Hepatocyte (in vitro differentiated cells): ENCODE measurements at regions not wholly inside any gene's neighbourhood (a gene's known extent, or its start where the extent isn't known, plus 50 kb on each side); places are given as distances from the start of the nearest gene placed in this dataset.

Experiments used
- DNase-seq: peaks from one replicate; pipeline ENCODE4 v3.0.0-alpha.2; 2016; ENCODE audit warnings: low spot score
- H2AFZ ChIP-seq: fragments of 200-600 bp; sonication (generic); 2 replicates; pipeline ENCODE4 v1.6.0; 2016; ENCODE audit warnings: antibody characterized with exemption, mild to moderate bottlenecking
- H3K27ac ChIP-seq: fragments of 200-600 bp; sonication (generic); 2 replicates; pipeline ENCODE4 v1.5.1; 2016; ENCODE audit warnings: mild to moderate bottlenecking
- H3K27me3 ChIP-seq: fragments of 200-600 bp; sonication (generic); 2 replicates; pipeline ENCODE4 v1.6.1; 2016
- H3K36me3 ChIP-seq: fragments of 200-600 bp; sonication (generic); replicated peaks from 2 replicates; pipeline ENCODE4 v1.5.1; 2016; ENCODE audit warnings: low read depth; ENCODE audit not compliant: insufficient read depth
- H3K4me1 ChIP-seq: fragments of 200-600 bp; sonication (generic); 2 replicates; pipeline ENCODE4 v1.5.1; 2016; ENCODE audit warnings: mild to moderate bottlenecking, moderate library complexity; ENCODE audit not compliant: insufficient read depth
- H3K4me2 ChIP-seq: fragments of 200-600 bp; sonication (generic); 2 replicates; pipeline ENCODE4 v1.6.0; 2016
- H3K4me3 ChIP-seq: fragments of 200-600 bp; sonication (generic); 2 replicates; pipeline ENCODE4 v1.5.1; 2016; ENCODE audit warnings: mild to moderate bottlenecking
- H3K79me2 ChIP-seq: fragments of 200-600 bp; sonication (generic); 2 replicates; pipeline ENCODE4 v1.6.0; 2017; ENCODE audit warnings: mild to moderate bottlenecking
- H3K9me2 ChIP-seq: fragments of 200-600 bp; sonication (generic); replicated peaks from 2 replicates; pipeline ENCODE4 v1.6.0; 2017; ENCODE audit warnings: mild to moderate bottlenecking; ENCODE audit not compliant: insufficient read depth
- H3K9me3 ChIP-seq: fragments of 200-600 bp; sonication (generic); 2 replicates; pipeline ENCODE4 v1.5.1; 2016; ENCODE audit warnings: low read depth, mild to moderate bottlenecking
- H4K20me1 ChIP-seq: fragments of 200-600 bp; sonication (generic); 2 replicates; pipeline ENCODE4 v1.6.0; 2016; ENCODE audit warnings: mild to moderate bottlenecking; ENCODE audit not compliant: insufficient read depth, poor library complexity, severe bottlenecking
- CTCF ChIP-seq: fragments of 200-600 bp; sonication (generic); IDR thresholded peaks from 2 replicates; pipeline ENCODE4 v1.5.1; 2016; ENCODE audit warnings: antibody characterized with exemption, mild to moderate bottlenecking; ENCODE audit not compliant: poor library complexity
- EZH2 ChIP-seq: fragments of 200-600 bp; sonication (generic); IDR thresholded peaks from 2 replicates; pipeline ENCODE4 v1.6.1; 2016; ENCODE audit warnings: antibody characterized with exemption, mild to moderate bottlenecking, borderline replicate concordance
- EZH2phosphoT487 ChIP-seq: fragments of 200-600 bp; sonication (generic); IDR thresholded peaks from one replicate; pipeline ENCODE4 v1.6.1; 2018; ENCODE audit warnings: antibody characterized with exemption, mild to moderate bottlenecking, low read depth, moderate library complexity; ENCODE audit not compliant: unreplicated experiment, severe bottlenecking
- WGBS: methylation state at CpG from one replicate; pipeline ENCODE4 v1.1.6; 2016; ENCODE audit warnings: low lambda C conversion rate; ENCODE audit errors: missing lambda C conversion rate; 5-methylcytosine and 5-hydroxymethylcytosine counted together

DNA sequence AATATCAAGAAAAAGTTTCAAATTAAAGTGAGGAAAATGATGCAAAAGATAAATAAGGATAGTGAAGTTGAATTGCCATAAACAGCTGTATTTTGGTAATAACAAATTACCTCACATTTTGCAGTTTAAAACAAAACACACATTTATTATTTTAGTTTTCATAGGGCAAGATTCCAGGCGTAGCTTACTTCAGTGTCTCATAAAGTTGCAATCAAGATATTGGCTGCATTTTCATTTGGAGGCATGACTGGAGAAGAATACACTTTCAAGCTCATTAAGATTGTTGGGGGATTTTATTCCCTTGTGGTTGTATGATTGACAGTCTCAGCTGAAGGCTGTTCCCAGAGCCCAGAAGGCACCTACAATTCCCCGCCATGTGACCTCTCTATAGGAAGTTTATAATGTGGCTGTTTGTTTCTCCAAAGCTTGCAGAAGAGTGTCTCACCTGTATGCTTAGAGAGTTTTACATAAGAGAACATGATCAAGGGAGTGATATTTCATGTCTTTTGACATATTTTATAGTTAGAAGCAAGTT is 151.4 kb downstream of the OTOL1 start:
- no peaks in the 10 kb centered on the region for H3K9me3 ChIP-seq
- no peaks in the 10 kb centered on the region for H3K36me3 ChIP-seq
- no peak for DNase-seq
- no peaks in the 10 kb centered on the region for H3K27me3 ChIP-seq
- peaks cover 11% of the 10 kb centered on the region for H3K4me1 ChIP-seq
- H3K79me2 ChIP-seq, result no peaks in the 10 kb centered on the region
- TF ChIP-seq EZH2phosphoT487, result no peak
- no peak for TF ChIP-seq CTCF
- TF ChIP-seq EZH2, result no peak
- H4K20me1 ChIP-seq, result no peaks in the 10 kb centered on the region
- H3K27ac ChIP-seq, result no peak overlapping the region
- no peak overlapping the region for H2AFZ ChIP-seq
- 93% methylated on average over 2 of the region's 2 CpGs for WGBS
- no peak overlapping the region for H3K4me2 ChIP-seq
- H3K4me3 ChIP-seq, result no peak overlapping the region
- no peaks in the 10 kb centered on the region for H3K9me2 ChIP-seq

GRCh38 chr3:161649900-161650484 is 153.4 kb downstream of the OTOL1 start:
- peaks cover 11% of the 10 kb centered on the region for H3K4me1 ChIP-seq
- peak; percentile 5 for DNase-seq
- no peak overlapping the region for H2AFZ ChIP-seq
- H4K20me1 ChIP-seq, result no peaks in the 10 kb centered on the region
- H3K36me3 ChIP-seq, result no peaks in the 10 kb centered on the region
- 49% methylated on average over 3 of the region's 3 CpGs for WGBS
- no peak overlapping the region for H3K27ac ChIP-seq
- H3K4me2 ChIP-seq, result no peak overlapping the region
- no peaks in the 10 kb centered on the region for H3K9me2 ChIP-seq
- no peaks in the 10 kb centered on the region for H3K79me2 ChIP-seq
- H3K9me3 ChIP-seq, result no peaks in the 10 kb centered on the region
- H3K4me3 ChIP-seq, result no peak overlapping the region
- H3K27me3 ChIP-seq, result no peaks in the 10 kb centered on the region
- TF ChIP-seq CTCF (no peak), EZH2phosphoT487 (no peak), EZH2 (no peak)

DNA sequence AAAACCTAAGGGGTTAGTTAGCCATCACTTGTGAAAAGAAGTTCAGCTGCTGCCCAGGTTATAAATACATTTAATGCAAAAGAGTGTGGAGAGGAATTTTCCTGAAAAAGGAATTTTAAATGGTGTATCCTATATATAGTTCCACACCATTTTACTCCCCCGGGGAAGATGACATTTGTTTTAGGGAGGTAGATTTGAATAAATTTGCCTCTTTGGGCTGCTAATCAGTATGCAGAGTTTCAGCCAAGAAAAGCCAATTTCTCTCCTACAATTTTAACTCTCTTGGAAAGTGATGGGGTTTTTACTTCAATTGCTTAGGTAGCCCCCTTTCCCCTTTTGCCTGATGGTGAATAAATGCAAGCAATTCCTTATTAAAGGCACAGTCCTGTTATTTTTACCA is 161.2 kb downstream of the OTOL1 start:
- no peak overlapping the region for H3K4me2 ChIP-seq
- no peaks in the 10 kb centered on the region for H3K4me1 ChIP-seq
- DNase-seq, result no peak
- H3K36me3 ChIP-seq, result no peaks in the 10 kb centered on the region
- no peaks in the 10 kb centered on the region for H3K9me2 ChIP-seq
- H2AFZ ChIP-seq, result no peak overlapping the region
- H4K20me1 ChIP-seq, result no peaks in the 10 kb centered on the region
- H3K27me3 ChIP-seq, result no peaks in the 10 kb centered on the region
- no peaks in the 10 kb centered on the region for H3K79me2 ChIP-seq
- 68% methylated on average over 1 of the region's 1 CpG for WGBS
- TF ChIP-seq EZH2 (no peak), EZH2phosphoT487 (no peak), CTCF (no peak)
- H3K9me3 ChIP-seq, result no peaks in the 10 kb centered on the region
- H3K4me3 ChIP-seq, result no peak overlapping the region
- no peak overlapping the region for H3K27ac ChIP-seq
